B cell (primary cell): ENCODE measurements at regions not wholly inside any gene's neighbourhood (a gene's known extent, or its start where the extent isn't known, plus 50 kb on each side); places are given as distances from the start of the nearest gene placed in this dataset.

Experiments used
- ATAC-seq: fragments of 200-7000 bp; cut with Tn5 transposase; one replicate; pipeline ENCODE4 v1.10.0; 2021; ENCODE audit warnings: low read depth, mild to moderate bottlenecking, moderate number of reproducible peaks, moderate library complexity
- CTCF ChIA-PET: fragments of 350-600 bp; sonication (Branson Sonifier 250); formaldehyde crosslinking; loops from one replicate; lab custom pipeline; 2021; ENCODE audit warnings: antibody characterized with exemption, inconsistent platforms; lab: Charles Lee
- POLR2A ChIA-PET: fragments of 350-600 bp; sonication (Branson Sonifier 250); formaldehyde crosslinking; loops from one replicate; lab custom pipeline; 2021; ENCODE audit warnings: antibody characterized with exemption; lab: Charles Lee
- DNase-seq: peaks from one replicate; pipeline ENCODE4 v3.0.0; 2013
- H2AFZ ChIP-seq: 2 replicates; pipeline ENCODE4 v1.6.1; 2012; ENCODE audit warnings: mild to moderate bottlenecking, low read depth, low read length; ENCODE audit not compliant: insufficient read depth, poor library complexity, severe bottlenecking
- H3K27ac ChIP-seq, 2 donors: 1 replicate in 1 of 2; 2 replicates in 1 of 2; pipeline ENCODE4 v1.5.1; 2012 to 2013; ENCODE audit warnings: low read length in 2 of 2, mild to moderate bottlenecking in 2 of 2, moderate library complexity in 1 of 2
- H3K27me3 ChIP-seq, 4 experiments: fragments of 200-600 bp in 1 of 4; sonication (generic) in 1 of 4; replicated peaks in 1 of 4; 1 replicate in 2 of 4; 2 replicates in 2 of 4; pipeline versions ENCODE4 v1.6.1 to v1.7.0; 2013 to 2016; ENCODE audit warnings: low read length in 3 of 4, mild to moderate bottlenecking in 2 of 4, mixed read lengths in 1 of 4, moderate library complexity in 1 of 4; ENCODE audit not compliant: insufficient read depth in 4 of 4, control insufficient read depth in 3 of 4; ENCODE audit errors: control extremely low read depth in 1 of 4
- H3K36me3 ChIP-seq, 2 experiments: replicated peaks in 1 of 2; 1 replicate in 1 of 2; 2 replicates in 1 of 2; pipeline versions ENCODE4 v1.6.1 to v1.7.1; 2013; ENCODE audit warnings: low read length in 1 of 2; ENCODE audit not compliant: insufficient read depth in 2 of 2, control insufficient read depth in 1 of 2; ENCODE audit errors: control extremely low read depth in 1 of 2, extremely low read depth in 1 of 2
- H3K4me1 ChIP-seq, 2 donors: fragments of 200-600 bp in 1 of 2; sonication (generic) in 1 of 2; 1 replicate in 1 of 2; 2 replicates in 1 of 2; pipeline versions ENCODE4 v1.5.1 to v1.6.1; 2013 to 2017; ENCODE audit warnings: low read length in 2 of 2; ENCODE audit not compliant: control insufficient read depth in 2 of 2, insufficient read depth in 2 of 2
- H3K4me2 ChIP-seq: replicated peaks from 2 replicates; pipeline ENCODE3; 2012; ENCODE audit warnings: mild to moderate bottlenecking, low read depth, low read length; ENCODE audit not compliant: poor library complexity, severe bottlenecking
- H3K4me3 ChIP-seq, 5 experiments: fragments of 200-600 bp in 1 of 5; sonication (generic) in 1 of 5; 1 replicate in 3 of 5; 2 replicates in 2 of 5; pipeline versions ENCODE4 v1.5.1 to v1.7.0; 2011 to 2016; ENCODE audit warnings: low read length in 4 of 5, mild to moderate bottlenecking in 4 of 5, low read depth in 2 of 5, control low read depth in 1 of 5, moderate library complexity in 1 of 5; ENCODE audit not compliant: insufficient read depth in 1 of 5; ENCODE audit errors: control extremely low read depth in 1 of 5, extremely low read depth in 1 of 5
- H3K79me2 ChIP-seq: fragments of 200-600 bp; sonication (generic); one replicate; pipeline ENCODE4 v1.6.0; 2016; ENCODE audit warnings: low read length; ENCODE audit not compliant: control insufficient read depth, insufficient read depth
- H3K9ac ChIP-seq: fragments of 200-600 bp; sonication (generic); 2 replicates; pipeline ENCODE4 v1.6.1; 2017; ENCODE audit warnings: mild to moderate bottlenecking, low read length, moderate library complexity
- H3K9me3 ChIP-seq, 3 donors: one replicate each; pipeline versions ENCODE4 v1.6.1 to v1.7.1; 2013; ENCODE audit warnings: low read length in 2 of 3; ENCODE audit not compliant: control insufficient read depth in 2 of 3, insufficient read depth in 1 of 3; ENCODE audit errors: control extremely low read depth in 1 of 3
- H4K20me1 ChIP-seq: 2 replicates; pipeline ENCODE4 v1.6.0; 2012; ENCODE audit warnings: mild to moderate bottlenecking, low read length; ENCODE audit not compliant: insufficient read depth, control insufficient read depth, poor library complexity, severe bottlenecking
- H3K27ac Mint-ChIP-seq: one replicate; pipeline ENCODE4 v1.8.0; 2021; ENCODE audit warnings: mixed read lengths
- H3K27me3 Mint-ChIP-seq: one replicate; pipeline ENCODE4 v1.8.0; 2021; ENCODE audit warnings: mixed read lengths
- H3K4me1 Mint-ChIP-seq: one replicate; pipeline ENCODE4 v1.8.0; 2021; ENCODE audit warnings: mixed read lengths
- H3K4me3 Mint-ChIP-seq: one replicate; pipeline ENCODE4 v1.8.0; 2021; ENCODE audit warnings: mixed read lengths
- H3K9me3 Mint-ChIP-seq: one replicate; pipeline ENCODE4 v1.8.0; 2022; ENCODE audit warnings: mixed read lengths; ENCODE audit not compliant: insufficient read depth
- CTCF ChIP-seq: fragments of 200-600 bp; IDR thresholded peaks from one replicate; pipeline ENCODE4 v1.8.0; 2022; ENCODE audit warnings: antibody characterized with exemption, mild to moderate bottlenecking
- EZH2 ChIP-seq: IDR thresholded peaks from 2 replicates; pipeline ENCODE4 v1.6.1; 2012; ENCODE audit warnings: borderline replicate concordance, low read depth, mild to moderate bottlenecking, moderate library complexity, low read length; ENCODE audit not compliant: insufficient read depth, poor library complexity, severe bottlenecking
- WGBS: methylation state at CpG from one replicate; pipeline ENCODE4 v1.1.5; 2013; ENCODE audit warnings: missing lambda C conversion rate; ENCODE audit not compliant: insufficient coverage; 5-methylcytosine and 5-hydroxymethylcytosine counted together
- intact Hi-C: fragments of 100-400 bp; cut with micrococcal nuclease; formaldehyde crosslinking; loops from one replicate; pipeline ENCODE4 v1.10.0; 2022

- intact Hi-C loops, result no loop called here
- H3K9me3 ChIP-seq, result no peaks in the 10 kb centered on the region
- H3K4me1 Mint-ChIP-seq, result no peaks in the 10 kb centered on the region
- H3K4me2 ChIP-seq, result no peak overlapping the region
- CTCF ChIA-PET, result no interaction called here
- no peak overlapping the region for H3K4me3 Mint-ChIP-seq
- peaks cover 2% of the 10 kb centered on the region for H3K9me3 Mint-ChIP-seq
- WGBS, result 83% methylated on average over 1 of the region's 3 CpGs
- H3K27me3 Mint-ChIP-seq, result no peaks in the 10 kb centered on the region
- DNase-seq, result no peak
- no peak overlapping the region for H3K27ac ChIP-seq
- no peak overlapping the region for H3K27ac Mint-ChIP-seq
- no peaks in the 10 kb centered on the region for H3K79me2 ChIP-seq
- no peaks in the 10 kb centered on the region for H3K27me3 ChIP-seq
- no peaks in the 10 kb centered on the region for H4K20me1 ChIP-seq
- no peaks in the 10 kb centered on the region for H3K36me3 ChIP-seq
- no peak overlapping the region for H2AFZ ChIP-seq
- ATAC-seq, result no peak
- H3K4me3 ChIP-seq, result no peak overlapping the region
- POLR2A ChIA-PET, result no interaction called here
- TF ChIP-seq EZH2 (no peak), CTCF (no peak)
- H3K9ac ChIP-seq, result no peak overlapping the region
- H3K4me1 ChIP-seq, result no peaks in the 10 kb centered on the region
These were observed 135.1 kb downstream of the PCDH7 start for GRCh38 chr4:30855232-30855631.

- intact Hi-C loops, result no loop called here
- H3K4me3 Mint-ChIP-seq, result no peak overlapping the region
- H3K27ac Mint-ChIP-seq, result no peak overlapping the region
- H3K9me3 Mint-ChIP-seq, result peaks cover 2% of the 10 kb centered on the region
- no peak overlapping the region for H3K4me3 ChIP-seq
- no CpG with 5 or more reads among the region's 6 CpGs for WGBS
- TF ChIP-seq CTCF (no peak), EZH2 (no peak)
- CTCF ChIA-PET, result no interaction called here
- no peak overlapping the region for H2AFZ ChIP-seq
- ATAC-seq (no peak), DNase-seq (no peak)
- no peaks in the 10 kb centered on the region for H4K20me1 ChIP-seq
- H3K9me3 ChIP-seq, result no peaks in the 10 kb centered on the region
- H3K27ac ChIP-seq, result no peak overlapping the region
- no peaks in the 10 kb centered on the region for H3K36me3 ChIP-seq
- H3K27me3 Mint-ChIP-seq, result no peaks in the 10 kb centered on the region
- H3K4me1 Mint-ChIP-seq, result no peaks in the 10 kb centered on the region
- H3K27me3 ChIP-seq, result no peaks in the 10 kb centered on the region
- H3K4me2 ChIP-seq, result no peak overlapping the region
- POLR2A ChIA-PET, result no interaction called here
- no peaks in the 10 kb centered on the region for H3K4me1 ChIP-seq
- no peak overlapping the region for H3K9ac ChIP-seq
- H3K79me2 ChIP-seq, result no peaks in the 10 kb centered on the region
These were observed 136.8 kb downstream of the PCDH7 start for GRCh38 chr4:30856795-30857564.
